Nephron progenitor cell (in vitro differentiated cells): ENCODE measurements at regions not wholly inside any gene's neighbourhood (a gene's known extent, or its start where the extent isn't known, plus 50 kb on each side); places are given as distances from the start of the nearest gene placed in this dataset.

Experiments
- DNase-seq: peaks from one replicate; pipeline ENCODE4 v3.0.0; 2021
- H3K27ac Mint-ChIP-seq: 2 replicates; pipeline ENCODE4 v1.8.0; 2021; ENCODE audit warnings: mild to moderate bottlenecking, moderate library complexity, mixed read lengths
- H3K27me3 Mint-ChIP-seq: 2 replicates; pipeline ENCODE4 v1.8.0; 2021; ENCODE audit warnings: mild to moderate bottlenecking, low read depth, mixed read lengths; ENCODE audit not compliant: poor library complexity
- H3K36me3 Mint-ChIP-seq: 2 replicates; pipeline ENCODE4 v1.8.0; 2021; ENCODE audit warnings: low read depth, mixed read lengths
- H3K4me1 Mint-ChIP-seq: 2 replicates; pipeline ENCODE4 v1.8.0; 2021; ENCODE audit warnings: mixed read lengths
- H3K4me3 Mint-ChIP-seq: 2 replicates; pipeline ENCODE4 v1.8.0; 2021; ENCODE audit warnings: mild to moderate bottlenecking, moderate library complexity, mixed read lengths
- H3K9me3 Mint-ChIP-seq: 2 replicates; pipeline ENCODE4 v1.8.0; 2021; ENCODE audit warnings: mild to moderate bottlenecking, moderate library complexity, mixed read lengths
- CTCF ChIP-seq: fragments of 200-600 bp; sonication (generic); IDR thresholded peaks from 2 replicates; pipeline ENCODE4 v1.5.0; 2021; ENCODE audit warnings: antibody characterized with exemption

GRCh38 chr4:145301386-145302080 lies 121.1 kb upstream of the OTUD4 start:
- Mint-ChIP-seq H3K9me3 (no peaks in the 10 kb centered on the region), H3K36me3 (no peaks in the 10 kb centered on the region), H3K4me3 (no peak overlapping the region), H3K4me1 (peaks cover 11% of the 10 kb centered on the region), H3K27me3 (no peaks in the 10 kb centered on the region), H3K27ac (no peak overlapping the region)
- DNase-seq, result no peak
- no peak for TF ChIP-seq CTCF

- Mint-ChIP-seq H3K4me3 (no peak overlapping the region), H3K27me3 (no peaks in the 10 kb centered on the region), H3K9me3 (no peaks in the 10 kb centered on the region), H3K27ac (no peak overlapping the region), H3K36me3 (no peaks in the 10 kb centered on the region), H3K4me1 (peaks cover 11% of the 10 kb centered on the region)
- TF ChIP-seq CTCF, result no peak
- DNase-seq, result no peak
Observed at GRCh38 chr4:145299380-145300076, 119.1 kb upstream of the OTUD4 start.

- Mint-ChIP-seq H3K4me1 (peaks cover 11% of the 10 kb centered on the region), H3K27ac (no peak overlapping the region), H3K36me3 (no peaks in the 10 kb centered on the region), H3K27me3 (no peaks in the 10 kb centered on the region), H3K9me3 (no peaks in the 10 kb centered on the region), H3K4me3 (no peak overlapping the region)
- no peak for DNase-seq
- no peak for TF ChIP-seq CTCF
Observed at GRCh38 chr4:145298885-145299284, 118.5 kb upstream of the OTUD4 start.

GRCh38 chr4:145297556-145297955 lies 117.2 kb upstream of the OTUD4 start:
- no peak for DNase-seq
- no peaks in the 10 kb centered on the region for H3K27me3 Mint-ChIP-seq
- no peak overlapping the region for H3K4me3 Mint-ChIP-seq
- no peaks in the 10 kb centered on the region for H3K36me3 Mint-ChIP-seq
- H3K4me1 Mint-ChIP-seq, result peaks cover 11% of the 10 kb centered on the region
- H3K9me3 Mint-ChIP-seq, result no peaks in the 10 kb centered on the region
- H3K27ac Mint-ChIP-seq, result no peak overlapping the region
- no peak for TF ChIP-seq CTCF

GRCh38 chr4:145295547-145295946 lies 115.2 kb upstream of the OTUD4 start:
- no peak for TF ChIP-seq CTCF
- H3K4me1 Mint-ChIP-seq, result peaks cover 11% of the 10 kb centered on the region
- no peaks in the 10 kb centered on the region for H3K9me3 Mint-ChIP-seq

GRCh38 chr4:145295122-145295521 lies 114.7 kb upstream of the OTUD4 start:
- no peaks in the 10 kb centered on the region for H3K9me3 Mint-ChIP-seq

More at GRCh38 chr4:145295547-145295946, 115.2 kb upstream of the OTUD4 start:
- DNase-seq, result no peak
- H3K27ac Mint-ChIP-seq, result no peak overlapping the region
- H3K36me3 Mint-ChIP-seq, result no peaks in the 10 kb centered on the region
- H3K4me3 Mint-ChIP-seq, result no peak overlapping the region
- no peaks in the 10 kb centered on the region for H3K27me3 Mint-ChIP-seq

More at GRCh38 chr4:145295122-145295521, 114.7 kb upstream of the OTUD4 start:
- no peaks in the 10 kb centered on the region for H3K27me3 Mint-ChIP-seq
- H3K36me3 Mint-ChIP-seq, result no peaks in the 10 kb centered on the region
- no peak overlapping the region for H3K27ac Mint-ChIP-seq
- H3K4me1 Mint-ChIP-seq, result peaks cover 11% of the 10 kb centered on the region
- H3K4me3 Mint-ChIP-seq, result no peak overlapping the region
- TF ChIP-seq CTCF, result no peak
- no peak for DNase-seq
